ENCODE measurements at regions not wholly inside any gene's neighbourhood (a gene's known extent, or its start where the extent isn't known, plus 50 kb on each side); places are given as distances from the start of the nearest gene placed in this dataset.

GRCh38 chr12:97940629-97941028, 478.0 kb downstream of the RMST start:
- intact Hi-C loops (cut with micrococcal nuclease), result no loop called here
- TF ChIP-seq EZH2 (IDR thresholded peaks at IDR 0.05; ENCODE audit: borderline replicate concordance, insufficient read depth, low read depth, low read length, poor library complexity, severe bottlenecking) (no peak), CTCF (IDR thresholded peaks at IDR 0.05) (no peak)
- H3K79me2 ChIP-seq (ENCODE audit: control insufficient read depth, insufficient read depth, low read length), result no peaks in the 10 kb centered on the region
- H3K4me2 ChIP-seq (replicated peaks; ENCODE audit: low read depth, low read length, poor library complexity, severe bottlenecking), result no peak overlapping the region
- no peaks in the 10 kb centered on the region for H3K36me3 ChIP-seq (replicated peaks in 1 of 2; ENCODE audit: control extremely low read depth in 1 of 2, control insufficient read depth in 1 of 2, extremely low read depth in 1 of 2, insufficient read depth in 2 of 2, low read length in 1 of 2)
- ChIA-PET POLR2A (no interaction called here), CTCF (no interaction called here)
- 70% methylated on average over 2 of the region's 2 CpGs for WGBS (ENCODE audit: insufficient coverage)
- H3K4me3 ChIP-seq (ENCODE audit: control extremely low read depth in 1 of 5, extremely low read depth in 1 of 5, insufficient read depth in 1 of 5, low read depth in 2 of 5, low read length in 4 of 5), result no peak overlapping the region
- H3K9me3 Mint-ChIP-seq (ENCODE audit: insufficient read depth), result peaks cover 2% of the 10 kb centered on the region
- H3K4me3 Mint-ChIP-seq, result no peak overlapping the region
- H3K27me3 ChIP-seq (replicated peaks in 1 of 4; ENCODE audit: control extremely low read depth in 1 of 4, control insufficient read depth in 3 of 4, insufficient read depth in 4 of 4, low read length in 3 of 4), result no peaks in the 10 kb centered on the region
- no peak for ATAC-seq (ENCODE audit: low read depth)
- H3K9ac ChIP-seq (ENCODE audit: low read length), result no peak overlapping the region
- no peaks in the 10 kb centered on the region for H3K4me1 ChIP-seq (ENCODE audit: control insufficient read depth in 2 of 2, insufficient read depth in 2 of 2, low read length in 2 of 2)
- no peaks in the 10 kb centered on the region for H3K9me3 ChIP-seq (ENCODE audit: control extremely low read depth in 1 of 3, control insufficient read depth in 2 of 3, insufficient read depth in 1 of 3, low read length in 2 of 3)
- no peak overlapping the region for H2AFZ ChIP-seq (ENCODE audit: insufficient read depth, low read depth, low read length, poor library complexity, severe bottlenecking)
- H3K4me1 Mint-ChIP-seq, result no peaks in the 10 kb centered on the region
- no peaks in the 10 kb centered on the region for H4K20me1 ChIP-seq (ENCODE audit: control insufficient read depth, insufficient read depth, low read length, poor library complexity, severe bottlenecking)
- no peak overlapping the region for H3K27ac ChIP-seq (ENCODE audit: low read length in 2 of 2)
- H3K27ac Mint-ChIP-seq, result no peak overlapping the region
- DNase-seq, result no peak
- H3K27me3 Mint-ChIP-seq, result no peaks in the 10 kb centered on the region

- Histone ChIP-seq H3K9ac (ENCODE audit: low read length) (no peak overlapping the region), H3K27me3 (replicated peaks in 1 of 4; ENCODE audit: control extremely low read depth in 1 of 4, control insufficient read depth in 3 of 4, insufficient read depth in 4 of 4, low read length in 3 of 4) (no peaks in the 10 kb centered on the region), H3K9me3 (ENCODE audit: control extremely low read depth in 1 of 3, control insufficient read depth in 2 of 3, insufficient read depth in 1 of 3, low read length in 2 of 3) (no peaks in the 10 kb centered on the region), H3K27ac (ENCODE audit: low read length in 2 of 2) (no peak overlapping the region), H4K20me1 (ENCODE audit: control insufficient read depth, insufficient read depth, low read length, poor library complexity, severe bottlenecking) (no peaks in the 10 kb centered on the region), H3K4me2 (replicated peaks; ENCODE audit: low read depth, low read length, poor library complexity, severe bottlenecking) (no peak overlapping the region), H3K4me3 (ENCODE audit: control extremely low read depth in 1 of 5, extremely low read depth in 1 of 5, insufficient read depth in 1 of 5, low read depth in 2 of 5, low read length in 4 of 5) (no peak overlapping the region), H3K79me2 (ENCODE audit: control insufficient read depth, insufficient read depth, low read length) (no peaks in the 10 kb centered on the region), H3K36me3 (replicated peaks in 1 of 2; ENCODE audit: control extremely low read depth in 1 of 2, control insufficient read depth in 1 of 2, extremely low read depth in 1 of 2, insufficient read depth in 2 of 2, low read length in 1 of 2) (no peaks in the 10 kb centered on the region), H3K4me1 (ENCODE audit: control insufficient read depth in 2 of 2, insufficient read depth in 2 of 2, low read length in 2 of 2) (no peaks in the 10 kb centered on the region), H2AFZ (ENCODE audit: insufficient read depth, low read depth, low read length, poor library complexity, severe bottlenecking) (no peak overlapping the region)
- Mint-ChIP-seq H3K4me1 (no peaks in the 10 kb centered on the region), H3K9me3 (ENCODE audit: insufficient read depth) (peaks cover 2% of the 10 kb centered on the region), H3K4me3 (no peak overlapping the region), H3K27ac (no peak overlapping the region), H3K27me3 (no peaks in the 10 kb centered on the region)
- 100% methylated on average over 2 of the region's 3 CpGs for WGBS (ENCODE audit: insufficient coverage)
- no peak for DNase-seq
- no peak for ATAC-seq (ENCODE audit: low read depth)
- TF ChIP-seq EZH2 (IDR thresholded peaks at IDR 0.05; ENCODE audit: borderline replicate concordance, insufficient read depth, low read depth, low read length, poor library complexity, severe bottlenecking) (no peak), CTCF (IDR thresholded peaks at IDR 0.05) (no peak)
- POLR2A ChIA-PET, result no interaction called here
- CTCF ChIA-PET, result no interaction called here
- intact Hi-C loops (cut with micrococcal nuclease), result no loop called here
These were observed 479.2 kb downstream of the RMST start for GRCh38 chr12:97941686-97942354.
